ENCODE measurements at regions not wholly inside any gene's neighbourhood (a gene's known extent, or its start where the extent isn't known, plus 50 kb on each side); places are given as distances from the start of the nearest gene placed in this dataset.
A peak's percentile ranks its signal among the peaks of the same experiment; 100 is the strongest.

DNA sequence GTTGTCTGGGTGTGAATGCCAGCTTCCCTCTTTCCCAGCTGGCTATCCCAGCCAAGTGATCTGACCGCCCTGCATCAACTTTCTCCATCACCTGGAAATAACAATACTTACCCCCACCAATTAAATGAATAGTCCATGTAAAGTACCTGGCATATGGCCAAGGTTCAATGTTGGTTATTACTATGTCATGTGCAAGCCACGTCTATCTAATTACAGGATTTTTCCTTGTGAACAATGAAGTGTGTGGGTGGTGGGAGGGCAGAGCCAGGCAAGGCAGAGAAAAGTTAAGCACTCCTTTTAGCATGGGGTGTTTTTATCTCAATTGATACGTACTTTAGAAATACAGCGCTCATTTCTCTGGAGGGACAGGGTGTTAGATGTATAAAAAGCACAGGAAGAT, 121.1 kb downstream of the NHLRC3 start:
- no CpG with 5 or more reads among the region's 4 CpGs for WGBS (ENCODE audit: insufficient coverage)
- Histone ChIP-seq H3K4me3 (ENCODE audit: low read length) (no peak overlapping the region), H3K27ac (ENCODE audit: low read length) (no peak overlapping the region), H3K9me3 (replicated peaks; ENCODE audit: control insufficient read depth, low read depth, low read length) (no peaks in the 10 kb centered on the region), H3K4me1 (ENCODE audit: control insufficient read depth, insufficient read depth, low read length) (peaks cover 5% of the 10 kb centered on the region), H3K36me3 (ENCODE audit: control insufficient read depth, insufficient read depth, low read length) (no peaks in the 10 kb centered on the region), H3K27me3 (ENCODE audit: control insufficient read depth, insufficient read depth, low read length) (no peaks in the 10 kb centered on the region)
- peak; percentile 42 for DNase-seq

DNA sequence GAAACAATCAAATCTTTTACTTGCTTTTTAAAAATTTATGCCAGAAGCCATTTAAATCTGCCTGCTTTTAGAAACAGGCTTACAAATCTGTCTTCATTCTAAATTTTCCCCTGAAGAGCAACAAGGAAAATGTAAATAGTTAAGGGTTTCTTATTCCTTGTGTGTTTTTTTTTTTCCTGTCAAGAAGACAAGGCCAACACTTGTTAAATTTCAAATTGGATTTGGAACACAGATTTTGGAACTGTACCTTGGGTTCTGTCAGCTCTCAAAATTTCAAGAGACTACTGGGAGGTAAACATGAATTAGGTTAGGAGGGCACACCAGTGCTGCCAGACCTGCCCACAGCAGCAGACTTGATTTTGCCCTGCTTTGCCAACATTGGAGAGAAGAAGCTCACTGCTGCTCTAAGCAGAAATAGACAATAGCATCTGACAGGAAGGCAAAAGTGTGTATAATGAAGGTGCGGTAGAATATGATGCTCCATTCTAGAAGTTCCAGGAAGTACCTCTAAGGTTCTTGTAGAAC, 121.7 kb downstream of the NHLRC3 start:
- H3K9me3 ChIP-seq (replicated peaks; ENCODE audit: control insufficient read depth, low read depth, low read length) = no peaks in the 10 kb centered on the region
- no peak for DNase-seq
- H3K27ac ChIP-seq (ENCODE audit: low read length) = no peak overlapping the region
- WGBS (ENCODE audit: insufficient coverage) = no CpG with 5 or more reads among the region's 1 CpG
- H3K4me1 ChIP-seq (ENCODE audit: control insufficient read depth, insufficient read depth, low read length) = peaks cover 5% of the 10 kb centered on the region
- H3K4me3 ChIP-seq (ENCODE audit: low read length) = no peak overlapping the region
- no peaks in the 10 kb centered on the region for H3K36me3 ChIP-seq (ENCODE audit: control insufficient read depth, insufficient read depth, low read length)
- H3K27me3 ChIP-seq (ENCODE audit: control insufficient read depth, insufficient read depth, low read length) = no peaks in the 10 kb centered on the region

DNA sequence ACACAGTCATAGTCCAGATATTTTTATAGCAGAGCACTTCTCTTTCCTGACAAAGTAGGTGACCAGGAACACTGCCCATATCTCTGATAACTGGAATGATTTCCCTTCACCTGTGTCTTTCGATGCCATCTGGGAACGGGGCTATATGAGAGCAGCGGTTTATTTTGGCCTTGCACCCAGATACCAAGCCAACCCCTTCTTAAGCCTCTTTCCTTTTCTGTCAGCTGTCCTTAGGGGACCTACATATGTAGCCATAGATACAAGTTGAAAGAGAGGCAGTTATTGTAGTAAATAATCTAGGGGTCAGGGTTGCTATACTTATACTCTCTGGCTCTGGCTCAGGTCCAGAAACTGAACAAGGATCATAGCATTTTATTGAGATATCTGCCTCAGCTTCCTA, 128.8 kb downstream of the NHLRC3 start:
- no CpG with 5 or more reads among the region's 3 CpGs for WGBS (ENCODE audit: insufficient coverage)
- H3K4me3 ChIP-seq (ENCODE audit: low read length) = no peak overlapping the region

DNA sequence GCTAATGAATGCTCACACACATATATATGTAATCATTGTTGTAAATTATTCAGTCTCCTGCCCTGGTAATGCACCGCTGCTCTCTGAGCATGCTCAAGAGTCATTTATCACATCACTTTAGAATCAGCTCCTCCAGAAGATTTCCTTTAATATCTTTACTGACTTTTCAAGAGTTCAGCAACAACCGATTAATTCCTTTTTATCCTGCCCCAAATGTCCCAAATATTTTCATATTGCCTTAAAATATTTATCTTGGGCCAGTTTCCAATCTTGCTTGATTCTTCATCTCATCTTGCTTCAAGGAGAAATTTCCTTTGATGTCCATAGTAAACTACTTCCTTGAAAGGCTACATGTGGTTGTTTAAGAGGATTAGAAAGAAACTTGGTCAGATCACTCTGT, 132.5 kb downstream of the NHLRC3 start:
- 75% methylated on average over 2 of the region's 2 CpGs for WGBS (ENCODE audit: insufficient coverage)
- no peaks in the 10 kb centered on the region for H3K27me3 ChIP-seq (ENCODE audit: control insufficient read depth, insufficient read depth, low read length)
- H3K36me3 ChIP-seq (ENCODE audit: control insufficient read depth, insufficient read depth, low read length) = no peaks in the 10 kb centered on the region
- H3K27ac ChIP-seq (ENCODE audit: low read length) = no peak overlapping the region
- no peaks in the 10 kb centered on the region for H3K9me3 ChIP-seq (replicated peaks; ENCODE audit: control insufficient read depth, low read depth, low read length)
- H3K4me3 ChIP-seq (ENCODE audit: low read length) = no peak overlapping the region
- DNase-seq = no peak
- no peaks in the 10 kb centered on the region for H3K4me1 ChIP-seq (ENCODE audit: control insufficient read depth, insufficient read depth, low read length)

More for the DNA sequence above, 128.8 kb downstream of the NHLRC3 start:
- H3K4me1 ChIP-seq (ENCODE audit: control insufficient read depth, insufficient read depth, low read length) = no peaks in the 10 kb centered on the region
- peak; percentile 10 for DNase-seq
- no peaks in the 10 kb centered on the region for H3K27me3 ChIP-seq (ENCODE audit: control insufficient read depth, insufficient read depth, low read length)
- no peak overlapping the region for H3K27ac ChIP-seq (ENCODE audit: low read length)
- no peaks in the 10 kb centered on the region for H3K9me3 ChIP-seq (replicated peaks; ENCODE audit: control insufficient read depth, low read depth, low read length)
- no peaks in the 10 kb centered on the region for H3K36me3 ChIP-seq (ENCODE audit: control insufficient read depth, insufficient read depth, low read length)

DNA sequence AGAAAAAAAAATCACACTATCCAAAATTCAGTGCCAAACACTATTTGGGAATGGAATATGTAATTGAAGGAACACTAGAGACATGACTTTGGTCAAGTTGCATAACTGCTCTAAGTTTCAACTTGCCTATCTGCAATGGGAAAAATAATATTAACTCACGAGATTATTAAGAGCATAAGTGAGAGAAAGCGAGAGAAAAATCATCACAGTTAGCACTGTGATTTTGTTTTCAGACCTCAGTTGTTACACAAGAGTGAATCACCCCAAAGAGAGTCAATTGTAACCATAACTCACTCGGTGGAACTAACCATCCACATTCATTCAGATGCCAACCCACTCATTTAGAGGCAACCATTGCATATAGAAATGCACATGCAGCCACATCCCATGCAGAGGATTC, 147.1 kb downstream of the NHLRC3 start:
- no peaks in the 10 kb centered on the region for H3K36me3 ChIP-seq (ENCODE audit: control insufficient read depth, insufficient read depth, low read length)
- no peak for DNase-seq
- H3K9me3 ChIP-seq (replicated peaks; ENCODE audit: control insufficient read depth, low read depth, low read length) = no peaks in the 10 kb centered on the region
- no peaks in the 10 kb centered on the region for H3K27me3 ChIP-seq (ENCODE audit: control insufficient read depth, insufficient read depth, low read length)
- H3K27ac ChIP-seq (ENCODE audit: low read length) = no peak overlapping the region
- H3K4me1 ChIP-seq (ENCODE audit: control insufficient read depth, insufficient read depth, low read length) = no peaks in the 10 kb centered on the region
- no peak overlapping the region for H3K4me3 ChIP-seq (ENCODE audit: low read length)
- 86% methylated on average over 1 of the region's 3 CpGs for WGBS (ENCODE audit: insufficient coverage)

DNA sequence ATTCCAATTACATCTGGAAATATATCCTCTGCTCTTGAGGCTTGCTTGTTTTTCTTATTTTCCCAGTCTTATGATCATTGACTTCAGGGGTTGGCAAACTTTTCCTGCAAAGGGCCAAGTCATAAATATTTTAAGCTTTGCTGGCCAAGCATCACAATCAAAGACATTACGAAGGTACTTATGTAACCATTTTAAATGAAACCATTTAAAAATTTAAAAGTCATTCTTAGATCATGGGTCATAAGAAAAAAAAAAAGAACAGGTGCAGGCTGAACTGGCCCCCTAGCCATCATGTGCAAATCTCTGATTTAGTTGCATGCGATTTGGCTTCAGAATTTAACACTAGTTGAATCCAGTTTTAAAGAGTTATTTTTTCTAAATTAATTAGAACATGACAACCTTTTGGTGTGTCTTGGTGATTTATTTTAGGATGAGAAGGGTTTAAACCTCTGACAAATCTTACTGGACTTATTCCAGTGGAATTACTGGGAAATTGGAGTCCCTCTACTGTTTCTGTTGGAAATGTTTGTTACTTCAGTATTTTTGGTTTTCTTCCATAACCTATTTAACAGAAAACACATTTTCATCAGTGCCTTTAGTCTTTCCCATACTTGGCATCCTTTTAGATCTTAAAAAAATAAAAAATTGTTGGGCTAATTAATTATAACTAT, 148.1 kb downstream of the NHLRC3 start:
- H3K27ac ChIP-seq (ENCODE audit: low read length) = peak overlapping the region; percentile 32
- H3K4me1 ChIP-seq (ENCODE audit: control insufficient read depth, insufficient read depth, low read length) = no peaks in the 10 kb centered on the region
- peak; percentile 95 for DNase-seq
- no peak overlapping the region for H3K4me3 ChIP-seq (ENCODE audit: low read length)
- no peaks in the 10 kb centered on the region for H3K9me3 ChIP-seq (replicated peaks; ENCODE audit: control insufficient read depth, low read depth, low read length)
- H3K27me3 ChIP-seq (ENCODE audit: control insufficient read depth, insufficient read depth, low read length) = no peaks in the 10 kb centered on the region
- no peaks in the 10 kb centered on the region for H3K36me3 ChIP-seq (ENCODE audit: control insufficient read depth, insufficient read depth, low read length)
- WGBS (ENCODE audit: insufficient coverage) = no CpG with 5 or more reads among the region's 2 CpGs

DNA sequence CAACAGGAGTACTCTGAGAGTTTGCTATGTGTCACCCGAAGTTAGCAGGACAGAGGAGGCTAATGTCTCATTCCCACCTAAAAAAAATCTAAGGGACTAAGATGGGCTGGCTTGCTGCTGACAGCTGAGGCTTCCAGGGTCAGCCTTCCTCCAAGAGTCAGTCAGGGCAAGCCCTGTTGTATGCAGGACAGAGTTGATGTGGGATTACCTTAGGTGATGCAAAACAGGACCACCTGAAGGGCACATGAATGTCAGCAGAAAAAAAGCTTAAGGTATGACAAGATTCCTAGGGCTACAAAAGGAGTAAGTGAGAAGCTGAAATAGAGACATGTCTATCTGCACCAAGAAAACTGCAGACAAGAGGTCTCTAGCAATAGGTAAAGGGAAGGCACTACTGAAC, 151.5 kb downstream of the NHLRC3 start:
- no peak for DNase-seq
- Histone ChIP-seq H3K27me3 (ENCODE audit: control insufficient read depth, insufficient read depth, low read length) (no peaks in the 10 kb centered on the region), H3K4me1 (ENCODE audit: control insufficient read depth, insufficient read depth, low read length) (no peaks in the 10 kb centered on the region), H3K27ac (ENCODE audit: low read length) (no peak overlapping the region), H3K4me3 (ENCODE audit: low read length) (no peak overlapping the region), H3K9me3 (replicated peaks; ENCODE audit: control insufficient read depth, low read depth, low read length) (no peaks in the 10 kb centered on the region), H3K36me3 (ENCODE audit: control insufficient read depth, insufficient read depth, low read length) (no peaks in the 10 kb centered on the region)
- no CpG with 5 or more reads among the region's 1 CpG for WGBS (ENCODE audit: insufficient coverage)

DNA sequence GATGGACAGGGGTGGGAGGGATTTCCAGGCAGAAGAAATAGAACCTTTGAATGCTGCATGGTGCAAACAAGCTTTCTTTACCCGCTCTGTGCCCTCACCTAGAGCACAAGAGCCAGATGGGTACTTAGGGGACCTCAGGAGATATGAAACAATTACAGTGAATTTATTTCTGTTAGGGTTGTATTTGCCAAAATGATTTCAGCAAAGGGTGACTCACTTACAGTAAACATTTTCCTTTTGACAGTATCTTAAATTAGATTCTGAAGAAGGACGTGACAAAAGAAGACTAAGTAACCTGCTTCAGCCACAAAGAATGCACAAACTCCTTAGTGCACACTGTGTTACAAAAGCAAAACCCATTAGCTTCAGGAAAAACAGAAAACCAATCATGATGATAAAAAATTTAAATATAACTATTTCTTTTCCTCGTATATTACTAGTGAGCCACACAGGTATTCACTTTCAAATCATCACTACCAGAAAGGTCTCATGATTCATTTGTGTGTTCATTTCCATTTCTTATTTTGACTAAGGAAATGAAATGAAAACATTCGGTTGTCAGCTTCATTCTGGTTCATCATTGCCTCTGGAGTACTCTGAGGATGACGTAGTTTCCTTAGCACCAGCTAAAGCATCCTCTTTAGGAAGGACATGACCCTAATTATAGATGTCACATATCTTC, 158.8 kb downstream of the NHLRC3 start:
- H3K4me1 ChIP-seq (ENCODE audit: control insufficient read depth, insufficient read depth, low read length) = peaks cover 2% of the 10 kb centered on the region
- no peaks in the 10 kb centered on the region for H3K9me3 ChIP-seq (replicated peaks; ENCODE audit: control insufficient read depth, low read depth, low read length)
- peak; percentile 51 for DNase-seq
- WGBS (ENCODE audit: insufficient coverage) = no CpG with 5 or more reads among the region's 5 CpGs
- H3K27ac ChIP-seq (ENCODE audit: low read length) = peak overlapping the region; percentile 16
- H3K27me3 ChIP-seq (ENCODE audit: control insufficient read depth, insufficient read depth, low read length) = no peaks in the 10 kb centered on the region
- no peak overlapping the region for H3K4me3 ChIP-seq (ENCODE audit: low read length)
- no peaks in the 10 kb centered on the region for H3K36me3 ChIP-seq (ENCODE audit: control insufficient read depth, insufficient read depth, low read length)

DNA sequence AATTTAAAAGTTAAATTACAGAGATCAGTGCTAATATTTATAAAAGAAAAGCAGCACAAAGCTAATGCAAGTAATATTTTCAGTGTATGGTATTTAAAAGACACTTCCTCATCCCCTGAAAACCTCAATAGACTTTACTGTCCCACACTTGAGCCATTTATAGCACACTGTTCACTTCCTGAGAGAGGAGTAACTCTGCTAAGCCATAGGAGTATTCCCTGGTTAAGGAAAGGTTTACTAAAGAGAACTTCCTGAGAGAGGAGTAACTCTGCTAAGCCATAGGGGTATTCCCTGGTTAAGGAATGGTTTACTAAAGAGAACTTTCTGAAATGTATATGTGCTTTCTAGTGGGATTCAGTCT, 159.4 kb downstream of the NHLRC3 start:
- Histone ChIP-seq H3K9me3 (replicated peaks; ENCODE audit: control insufficient read depth, low read depth, low read length) (no peaks in the 10 kb centered on the region), H3K4me3 (ENCODE audit: low read length) (no peak overlapping the region), H3K36me3 (ENCODE audit: control insufficient read depth, insufficient read depth, low read length) (no peaks in the 10 kb centered on the region), H3K27me3 (ENCODE audit: control insufficient read depth, insufficient read depth, low read length) (no peaks in the 10 kb centered on the region), H3K27ac (ENCODE audit: low read length) (peak overlapping the region; percentile 16), H3K4me1 (ENCODE audit: control insufficient read depth, insufficient read depth, low read length) (peaks cover 2% of the 10 kb centered on the region)
- DNase-seq = peak; percentile 38

DNA sequence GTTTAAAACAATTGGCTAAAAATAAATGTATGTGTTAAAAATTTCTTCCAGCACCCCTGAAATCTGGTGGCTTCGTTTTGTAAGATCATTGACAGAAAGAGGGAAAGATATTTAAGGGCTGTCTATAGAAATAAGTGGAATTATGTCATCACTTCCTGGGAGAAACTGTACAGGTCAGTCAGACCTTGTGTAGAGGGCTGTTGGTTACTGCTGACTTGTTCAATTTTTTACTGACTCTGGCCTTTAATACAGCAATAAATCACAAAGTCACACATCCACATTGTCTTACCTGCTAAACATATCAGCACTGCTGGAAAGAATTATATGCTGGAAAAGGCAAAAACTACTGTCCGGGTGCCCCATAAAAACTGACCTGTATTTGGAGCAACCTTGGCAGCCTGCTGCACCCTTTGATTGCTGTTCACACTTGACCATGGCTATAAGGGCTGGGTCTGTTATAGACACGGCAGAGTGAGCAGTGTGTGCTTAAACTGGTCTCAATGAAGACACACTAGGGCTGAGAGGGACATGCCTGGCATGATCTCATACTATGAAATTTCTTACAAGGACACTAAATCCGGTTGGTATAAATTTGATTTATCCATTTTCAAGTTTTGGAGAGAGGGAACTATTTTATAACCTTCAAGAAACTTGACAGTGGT, 162.1 kb downstream of the NHLRC3 start:
- H3K9me3 ChIP-seq (replicated peaks; ENCODE audit: control insufficient read depth, low read depth, low read length) = no peaks in the 10 kb centered on the region
- H3K27me3 ChIP-seq (ENCODE audit: control insufficient read depth, insufficient read depth, low read length) = no peaks in the 10 kb centered on the region
- H3K36me3 ChIP-seq (ENCODE audit: control insufficient read depth, insufficient read depth, low read length) = no peaks in the 10 kb centered on the region
- DNase-seq = no peak
- H3K27ac ChIP-seq (ENCODE audit: low read length) = no peak overlapping the region
- 0% methylated on average over 1 of the region's 4 CpGs for WGBS (ENCODE audit: insufficient coverage)
- peaks cover 2% of the 10 kb centered on the region for H3K4me1 ChIP-seq (ENCODE audit: control insufficient read depth, insufficient read depth, low read length)
- no peak overlapping the region for H3K4me3 ChIP-seq (ENCODE audit: low read length)
